Sigmoid colon (tissue), 3 donors: ENCODE measurements at regions not wholly inside any gene's neighbourhood (a gene's known extent, or its start where the extent isn't known, plus 50 kb on each side); places are given as distances from the start of the nearest gene placed in this dataset.

Experiments
- CTCF ChIP-seq, 4 experiments: fragments of 450-650 bp in 3 of 4; fragments of 200-600 bp in 1 of 4; IDR thresholded peaks; one replicate each; pipeline ENCODE4 v1.5.1; 2016 to 2019; ENCODE audit warnings: antibody characterized with exemption in 4 of 4, mild to moderate bottlenecking in 3 of 4, moderate library complexity in 2 of 4
- POLR2A ChIP-seq, 2 donors: fragments of 450-650 bp; IDR thresholded peaks; one replicate each; pipeline ENCODE4 v1.6.1; 2016; ENCODE audit warnings: antibody characterized with exemption in 2 of 2, mild to moderate bottlenecking in 2 of 2, moderate library complexity in 2 of 2

- TF ChIP-seq CTCF (IDR thresholded peaks at IDR 0.05) (no peak), POLR2A (IDR thresholded peaks at IDR 0.05) (no peak)
Observed at GRCh38 chr12:75565795-75566194, 54.4 kb upstream of the KRR1 start.
